Mesendoderm (in vitro differentiated cells): ENCODE measurements at regions not wholly inside any gene's neighbourhood (a gene's known extent, or its start where the extent isn't known, plus 50 kb on each side); places are given as distances from the start of the nearest gene placed in this dataset.

ENCODE experiments used
- DNase-seq: peaks from one replicate; pipeline ENCODE4 v3.0.0; 2013
- H2AK5ac ChIP-seq: 2 replicates; pipeline ENCODE4 v1.6.1; 2013; ENCODE audit warnings: low read length, inconsistent platforms
- H2BK120ac ChIP-seq: 2 replicates; pipeline ENCODE4 v1.6.1; 2013; ENCODE audit warnings: low read depth, mild to moderate bottlenecking, low read length, moderate library complexity, mixed read lengths
- H2BK15ac ChIP-seq: replicated peaks from 2 replicates; pipeline ENCODE4 v1.6.1; 2013; ENCODE audit warnings: low read depth, mild to moderate bottlenecking, moderate library complexity
- H2BK5ac ChIP-seq: 2 replicates; pipeline ENCODE4 v1.6.1; 2013; ENCODE audit warnings: low read length, inconsistent platforms
- H3K18ac ChIP-seq: 2 replicates; pipeline ENCODE4 v1.6.1; 2013; ENCODE audit warnings: mild to moderate bottlenecking, low read length, mixed read lengths
- H3K23ac ChIP-seq: one replicate; pipeline ENCODE4 v1.6.1; 2013; ENCODE audit warnings: low read length
- H3K27ac ChIP-seq: 2 replicates; pipeline ENCODE4 v1.5.1; 2013; ENCODE audit warnings: low read depth, mild to moderate bottlenecking, inconsistent platforms, low read length, moderate library complexity
- H3K27me3 ChIP-seq: 2 replicates; pipeline ENCODE4 v1.6.1; 2013; ENCODE audit warnings: low read length, control low read depth, mild to moderate bottlenecking, inconsistent platforms; ENCODE audit not compliant: insufficient read depth, poor library complexity
- H3K36me3 ChIP-seq: 2 replicates; pipeline ENCODE4 v1.6.1; 2013; ENCODE audit warnings: low read length, inconsistent platforms; ENCODE audit not compliant: control insufficient read depth, insufficient read depth
- H3K4ac ChIP-seq: one replicate; pipeline ENCODE4 v1.6.1; 2013; ENCODE audit warnings: low read depth, mild to moderate bottlenecking, low read length, moderate library complexity
- H3K4me1 ChIP-seq: 2 replicates; pipeline ENCODE4 v1.6.1; 2013; ENCODE audit warnings: low read depth, low read length, inconsistent platforms; ENCODE audit not compliant: control insufficient read depth
- H3K4me2 ChIP-seq: 2 replicates; pipeline ENCODE4 v1.6.1; 2013; ENCODE audit warnings: low read length
- H3K4me3 ChIP-seq: 2 replicates; pipeline ENCODE4 v1.5.1; 2013; ENCODE audit warnings: mild to moderate bottlenecking, low read length
- H3K56ac ChIP-seq: one replicate; pipeline ENCODE4 v1.6.1; 2013; ENCODE audit warnings: low read length
- H3K79me1 ChIP-seq: 2 replicates; pipeline ENCODE4 v1.6.1; 2013; ENCODE audit warnings: low read length, inconsistent platforms
- H3K79me2 ChIP-seq: 2 replicates; pipeline ENCODE4 v1.6.1; 2013; ENCODE audit warnings: mild to moderate bottlenecking, low read length; ENCODE audit not compliant: control insufficient read depth, insufficient read depth
- H3K9ac ChIP-seq: 2 replicates; pipeline ENCODE4 v1.6.1; 2013; ENCODE audit warnings: low read length, inconsistent platforms
- H4K5ac ChIP-seq: one replicate; pipeline ENCODE4 v1.6.1; 2013; ENCODE audit warnings: low read length
- H4K8ac ChIP-seq: one replicate; pipeline ENCODE4 v1.6.1; 2013; ENCODE audit warnings: low read depth, mild to moderate bottlenecking, control low read depth, low read length, moderate library complexity
- WGBS: extraction: QIAGEN DNeasy Blood & Tissue Kit; methylation state at CpG from one replicate; pipeline ENCODE4 v1.1.7; 2013; ENCODE audit warnings: low lambda C conversion rate, missing lambda C conversion rate; ENCODE audit not compliant: insufficient coverage; ENCODE audit errors: extremely low coverage; 5-methylcytosine and 5-hydroxymethylcytosine counted together

GRCh38 chr2:228559774-228560415, 378.4 kb upstream of the SPHKAP start:
- Histone ChIP-seq H2BK5ac (no peak overlapping the region), H2BK120ac (no peak overlapping the region), H3K27ac (no peak overlapping the region), H3K79me1 (no peaks in the 10 kb centered on the region), H2AK5ac (no peak overlapping the region), H3K4ac (no peak overlapping the region), H3K4me3 (no peak overlapping the region), H3K4me1 (no peaks in the 10 kb centered on the region), H3K18ac (no peak overlapping the region), H2BK15ac (no peak overlapping the region), H3K36me3 (no peaks in the 10 kb centered on the region), H3K27me3 (no peaks in the 10 kb centered on the region), H4K5ac (no peak overlapping the region), H3K4me2 (no peak overlapping the region), H3K9ac (no peak overlapping the region), H4K8ac (no peak overlapping the region), H3K56ac (no peak overlapping the region), H3K23ac (no peak overlapping the region), H3K79me2 (no peaks in the 10 kb centered on the region)
- no peak for DNase-seq
- no CpG with 5 or more reads among the region's 3 CpGs for WGBS

- Histone ChIP-seq H3K27ac (no peak overlapping the region), H3K36me3 (no peaks in the 10 kb centered on the region), H2BK120ac (no peak overlapping the region), H3K4me1 (no peaks in the 10 kb centered on the region), H3K27me3 (no peaks in the 10 kb centered on the region), H2AK5ac (no peak overlapping the region), H4K5ac (no peak overlapping the region), H4K8ac (no peak overlapping the region), H2BK15ac (no peak overlapping the region), H3K4me3 (no peak overlapping the region), H3K4me2 (no peak overlapping the region), H3K56ac (no peak overlapping the region), H3K23ac (no peak overlapping the region), H2BK5ac (no peak overlapping the region), H3K18ac (no peak overlapping the region), H3K4ac (no peak overlapping the region), H3K79me1 (no peaks in the 10 kb centered on the region), H3K9ac (no peak overlapping the region), H3K79me2 (no peaks in the 10 kb centered on the region)
- DNase-seq = no peak
- no CpG with 5 or more reads among the region's 1 CpG for WGBS
These were observed 375.2 kb upstream of the SPHKAP start for GRCh38 chr2:228556717-228557116.

- no peak overlapping the region for H4K5ac ChIP-seq
- H3K4me3 ChIP-seq = no peak overlapping the region
- WGBS = no CpG with 5 or more reads among the region's 7 CpGs
These were observed 368.0 kb upstream of the SPHKAP start for GRCh38 chr2:228549441-228550007.

GRCh38 chr2:228548230-228548629, 366.7 kb upstream of the SPHKAP start:
- no peaks in the 10 kb centered on the region for H3K79me1 ChIP-seq
- no peak overlapping the region for H3K56ac ChIP-seq
- WGBS = no CpG with 5 or more reads among the region's 1 CpG
- no peak overlapping the region for H3K9ac ChIP-seq
- H2BK5ac ChIP-seq = no peak overlapping the region
- no peak overlapping the region for H4K8ac ChIP-seq
- no peak overlapping the region for H2AK5ac ChIP-seq
- H3K4ac ChIP-seq = no peak overlapping the region
- no peaks in the 10 kb centered on the region for H3K79me2 ChIP-seq
- H3K18ac ChIP-seq = no peak overlapping the region
- H3K27ac ChIP-seq = no peak overlapping the region
- H2BK120ac ChIP-seq = no peak overlapping the region
- no peak overlapping the region for H3K4me2 ChIP-seq
- no peak overlapping the region for H2BK15ac ChIP-seq
- H3K36me3 ChIP-seq = no peaks in the 10 kb centered on the region
- H3K23ac ChIP-seq = no peak overlapping the region
- no peak overlapping the region for H3K4me3 ChIP-seq
- no peaks in the 10 kb centered on the region for H3K4me1 ChIP-seq
- no peak overlapping the region for H4K5ac ChIP-seq
- no peaks in the 10 kb centered on the region for H3K27me3 ChIP-seq
- no peak for DNase-seq

More at GRCh38 chr2:228549441-228550007, 368.0 kb upstream of the SPHKAP start:
- H3K79me1 ChIP-seq = no peaks in the 10 kb centered on the region
- H2BK5ac ChIP-seq = no peak overlapping the region
- H3K27me3 ChIP-seq = no peaks in the 10 kb centered on the region
- no peaks in the 10 kb centered on the region for H3K79me2 ChIP-seq
- no peak overlapping the region for H3K18ac ChIP-seq
- no peak for DNase-seq
- H2BK15ac ChIP-seq = no peak overlapping the region
- H2BK120ac ChIP-seq = no peak overlapping the region
- H3K4me2 ChIP-seq = no peak overlapping the region
- no peak overlapping the region for H4K8ac ChIP-seq
- no peak overlapping the region for H3K9ac ChIP-seq
- H3K4me1 ChIP-seq = no peaks in the 10 kb centered on the region
- H3K23ac ChIP-seq = no peak overlapping the region
- H3K27ac ChIP-seq = no peak overlapping the region
- H2AK5ac ChIP-seq = no peak overlapping the region
- no peaks in the 10 kb centered on the region for H3K36me3 ChIP-seq
- H3K4ac ChIP-seq = no peak overlapping the region
- no peak overlapping the region for H3K56ac ChIP-seq

GRCh38 chr2:228545748-228546145, 364.3 kb upstream of the SPHKAP start:
- Histone ChIP-seq H3K23ac (no peak overlapping the region), H3K4me1 (no peaks in the 10 kb centered on the region), H3K56ac (no peak overlapping the region), H2BK15ac (no peak overlapping the region), H2BK120ac (no peak overlapping the region), H3K9ac (no peak overlapping the region), H4K8ac (no peak overlapping the region), H3K79me2 (no peaks in the 10 kb centered on the region), H3K27me3 (no peaks in the 10 kb centered on the region), H3K36me3 (no peaks in the 10 kb centered on the region), H4K5ac (no peak overlapping the region), H2AK5ac (no peak overlapping the region), H3K18ac (no peak overlapping the region), H3K4me2 (no peak overlapping the region), H2BK5ac (no peak overlapping the region), H3K27ac (peak overlapping the region; percentile 26), H3K79me1 (no peaks in the 10 kb centered on the region), H3K4me3 (no peak overlapping the region), H3K4ac (no peak overlapping the region)
- no CpG with 5 or more reads among the region's 2 CpGs for WGBS
- DNase-seq = peak; percentile 92
